ENCODE measurements at regions not wholly inside any gene's neighbourhood (a gene's known extent, or its start where the extent isn't known, plus 50 kb on each side); places are given as distances from the start of the nearest gene placed in this dataset.
"Not testable (repeated sequence)": the region's sequence is repeated elsewhere in the genome, so short reads cannot be mapped to it uniquely, and the experiment has no call there.

- H3K4me1 ChIP-seq (ENCODE audit: low read length); H2AFZ ChIP-seq (ENCODE audit: low read length); H4K20me1 ChIP-seq (ENCODE audit: insufficient read depth, low read depth, low read length); H3K27ac ChIP-seq (ENCODE audit: low read length); H3K79me2 ChIP-seq (ENCODE audit: low read length); H3K4me3 ChIP-seq (ENCODE audit: low read length); H3K27me3 ChIP-seq (ENCODE audit: low read length); H3K9me2 ChIP-seq (replicated peaks; ENCODE audit: insufficient read depth, low read length); H3K9ac ChIP-seq (ENCODE audit: low read length); H3K4me2 ChIP-seq (ENCODE audit: low read depth, low read length, poor library complexity, severe bottlenecking); H3K9me3 ChIP-seq (ENCODE audit: low read length); H3K36me3 ChIP-seq (ENCODE audit: insufficient read depth, low read length): not testable (repeated sequence)
- peak; percentile 72 for DNase-seq
Measured at GRCh38 chr19:31484858-31485410, 135.7 kb upstream of the TSHZ3 start.

- no peak overlapping the region for H2AFZ ChIP-seq (ENCODE audit: low read length)
- no peak for DNase-seq
- H4K20me1 ChIP-seq (ENCODE audit: insufficient read depth, low read depth, low read length): no peaks in the 10 kb centered on the region
- H3K4me3 ChIP-seq (ENCODE audit: low read length): no peak overlapping the region
- H3K27ac ChIP-seq (ENCODE audit: low read length): no peak overlapping the region
- H3K27me3 ChIP-seq (ENCODE audit: low read length): no peaks in the 10 kb centered on the region
- no peaks in the 10 kb centered on the region for H3K4me1 ChIP-seq (ENCODE audit: low read length)
- H3K4me2 ChIP-seq (ENCODE audit: low read depth, low read length, poor library complexity, severe bottlenecking): no peak overlapping the region
- no peaks in the 10 kb centered on the region for H3K9me2 ChIP-seq (replicated peaks; ENCODE audit: insufficient read depth, low read length)
- H3K9ac ChIP-seq (ENCODE audit: low read length): no peak overlapping the region
- no peaks in the 10 kb centered on the region; the same call in 1 of the 2 replicates for H3K36me3 ChIP-seq (ENCODE audit: insufficient read depth, low read length)
- H3K79me2 ChIP-seq (ENCODE audit: low read length): no peaks in the 10 kb centered on the region
- H3K9me3 ChIP-seq (ENCODE audit: low read length): no peaks in the 10 kb centered on the region
Measured at GRCh38 chr19:31485472-31485871, 136.2 kb upstream of the TSHZ3 start.

DNA sequence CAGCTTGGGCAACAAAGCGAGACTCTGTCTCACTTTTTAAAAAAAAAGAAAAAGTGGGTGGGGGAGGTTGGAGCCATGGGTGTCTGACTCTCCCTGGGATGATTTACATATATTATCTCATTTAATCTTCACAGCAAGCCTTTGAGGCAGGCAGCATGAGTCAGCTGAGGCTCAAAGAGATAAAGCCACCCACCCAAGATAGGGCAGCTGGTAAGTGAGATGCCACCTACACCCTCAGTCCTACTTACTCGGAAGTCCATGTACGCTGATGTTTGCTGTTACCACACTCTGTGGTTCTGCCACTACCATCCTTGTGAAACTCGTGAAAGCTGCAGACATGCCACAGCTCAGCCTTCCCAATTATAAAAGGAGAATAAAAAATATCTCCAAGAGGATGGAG is 142.0 kb upstream of the TSHZ3 start:
- Histone ChIP-seq H3K9ac (ENCODE audit: low read length) (no peak overlapping the region), H3K4me1 (ENCODE audit: low read length) (peaks cover 16% of the 10 kb centered on the region), H3K27ac (ENCODE audit: low read length) (no peak overlapping the region), H2AFZ (ENCODE audit: low read length) (no peak overlapping the region), H3K27me3 (ENCODE audit: low read length) (no peaks in the 10 kb centered on the region), H3K79me2 (ENCODE audit: low read length) (no peaks in the 10 kb centered on the region), H3K4me3 (ENCODE audit: low read length) (no peak overlapping the region), H3K9me3 (ENCODE audit: low read length) (no peaks in the 10 kb centered on the region), H4K20me1 (ENCODE audit: insufficient read depth, low read depth, low read length) (no peaks in the 10 kb centered on the region), H3K9me2 (replicated peaks; ENCODE audit: insufficient read depth, low read length) (no peaks in the 10 kb centered on the region), H3K36me3 (ENCODE audit: insufficient read depth, low read length) (no peaks in the 10 kb centered on the region), H3K4me2 (ENCODE audit: low read depth, low read length, poor library complexity, severe bottlenecking) (peak overlapping the region; percentile 6)
- DNase-seq: peak; percentile 72

GRCh38 chr19:31492050-31492449 is 142.8 kb upstream of the TSHZ3 start:
- H3K4me1 ChIP-seq (ENCODE audit: low read length): peaks cover 16% of the 10 kb centered on the region
- H3K36me3 ChIP-seq (ENCODE audit: insufficient read depth, low read length): no peaks in the 10 kb centered on the region
- DNase-seq: no peak
- peak overlapping the region; percentile 6 for H3K4me2 ChIP-seq (ENCODE audit: low read depth, low read length, poor library complexity, severe bottlenecking)
- H4K20me1 ChIP-seq (ENCODE audit: insufficient read depth, low read depth, low read length): no peaks in the 10 kb centered on the region
- H3K4me3 ChIP-seq (ENCODE audit: low read length): no peak overlapping the region
- no peaks in the 10 kb centered on the region for H3K27me3 ChIP-seq (ENCODE audit: low read length)
- H3K9me3 ChIP-seq (ENCODE audit: low read length): no peaks in the 10 kb centered on the region
- no peak overlapping the region for H2AFZ ChIP-seq (ENCODE audit: low read length)
- H3K9ac ChIP-seq (ENCODE audit: low read length): no peak overlapping the region
- no peak overlapping the region for H3K27ac ChIP-seq (ENCODE audit: low read length)
- no peaks in the 10 kb centered on the region for H3K9me2 ChIP-seq (replicated peaks; ENCODE audit: insufficient read depth, low read length)
- H3K79me2 ChIP-seq (ENCODE audit: low read length): no peaks in the 10 kb centered on the region

DNA sequence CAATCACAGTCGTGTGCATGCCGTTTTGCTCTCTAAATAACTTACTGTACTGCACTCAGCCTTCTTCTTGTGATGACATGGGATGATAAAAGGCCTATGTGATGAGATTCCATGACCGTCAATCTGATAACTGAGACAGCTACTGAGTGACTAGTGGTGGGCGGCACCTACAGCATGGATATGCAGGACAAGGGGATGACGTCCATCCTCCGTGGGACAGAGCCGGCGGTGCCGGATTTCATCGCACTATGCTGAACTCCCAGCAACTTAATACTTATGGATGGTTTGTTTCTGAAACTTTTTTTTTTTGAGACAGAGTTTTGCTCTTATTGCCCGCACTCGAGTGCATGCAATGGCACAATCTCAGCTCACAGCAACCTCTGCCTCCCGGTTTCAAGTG is 146.8 kb upstream of the TSHZ3 start:
- H2AFZ ChIP-seq (ENCODE audit: low read length): no peak overlapping the region
- H4K20me1 ChIP-seq (ENCODE audit: insufficient read depth, low read depth, low read length): no peaks in the 10 kb centered on the region
- no peaks in the 10 kb centered on the region for H3K9me2 ChIP-seq (replicated peaks; ENCODE audit: insufficient read depth, low read length)
- H3K4me1 ChIP-seq (ENCODE audit: low read length): peaks cover 14% of the 10 kb centered on the region
- H3K36me3 ChIP-seq (ENCODE audit: insufficient read depth, low read length): no peaks in the 10 kb centered on the region
- no peak for DNase-seq
- H3K79me2 ChIP-seq (ENCODE audit: low read length): no peaks in the 10 kb centered on the region
- H3K4me2 ChIP-seq (ENCODE audit: low read depth, low read length, poor library complexity, severe bottlenecking): no peak overlapping the region
- no peak overlapping the region for H3K4me3 ChIP-seq (ENCODE audit: low read length)
- H3K27ac ChIP-seq (ENCODE audit: low read length): no peak overlapping the region
- H3K9me3 ChIP-seq (ENCODE audit: low read length): no peaks in the 10 kb centered on the region
- H3K27me3 ChIP-seq (ENCODE audit: low read length): no peaks in the 10 kb centered on the region
- H3K9ac ChIP-seq (ENCODE audit: low read length): no peak overlapping the region

DNA sequence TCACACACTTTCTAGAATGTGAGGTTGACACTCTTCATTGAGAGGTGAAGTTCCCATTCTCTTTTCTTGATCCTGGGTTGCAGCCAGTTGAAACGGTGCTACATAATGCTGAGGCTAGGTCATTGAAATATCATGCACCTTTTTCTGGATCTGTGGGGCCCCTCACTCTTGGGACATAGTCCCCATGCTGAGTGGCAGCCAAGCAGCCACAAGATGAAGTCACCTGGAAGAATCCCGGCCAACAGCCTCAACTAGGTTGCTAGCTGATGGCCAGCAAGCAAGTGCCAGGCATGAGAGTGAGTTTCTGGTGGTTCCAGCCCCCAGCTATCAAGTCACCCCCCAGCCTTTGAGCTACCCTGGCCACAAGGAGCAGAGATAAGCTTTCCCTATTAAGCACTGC is 148.5 kb upstream of the TSHZ3 start:
- DNase-seq: no peak
- H3K4me2 ChIP-seq (ENCODE audit: low read depth, low read length, poor library complexity, severe bottlenecking): no peak overlapping the region
- no peaks in the 10 kb centered on the region for H3K9me3 ChIP-seq (ENCODE audit: low read length)
- no peaks in the 10 kb centered on the region for H3K4me1 ChIP-seq (ENCODE audit: low read length)
- no peaks in the 10 kb centered on the region for H4K20me1 ChIP-seq (ENCODE audit: insufficient read depth, low read depth, low read length)
- H3K9me2 ChIP-seq (replicated peaks; ENCODE audit: insufficient read depth, low read length): no peaks in the 10 kb centered on the region
- no peak overlapping the region for H3K27ac ChIP-seq (ENCODE audit: low read length)
- no peaks in the 10 kb centered on the region for H3K79me2 ChIP-seq (ENCODE audit: low read length)
- no peak overlapping the region for H2AFZ ChIP-seq (ENCODE audit: low read length)
- no peaks in the 10 kb centered on the region for H3K27me3 ChIP-seq (ENCODE audit: low read length)
- H3K4me3 ChIP-seq (ENCODE audit: low read length): no peak overlapping the region
- H3K9ac ChIP-seq (ENCODE audit: low read length): no peak overlapping the region
- no peaks in the 10 kb centered on the region for H3K36me3 ChIP-seq (ENCODE audit: insufficient read depth, low read length)

- no peak overlapping the region for H3K4me3 ChIP-seq (ENCODE audit: low read length)
- no peak overlapping the region for H3K9ac ChIP-seq (ENCODE audit: low read length)
- no peak overlapping the region for H3K4me2 ChIP-seq (ENCODE audit: low read depth, low read length, poor library complexity, severe bottlenecking)
- H2AFZ ChIP-seq (ENCODE audit: low read length): no peak overlapping the region
- H4K20me1 ChIP-seq (ENCODE audit: insufficient read depth, low read depth, low read length): no peaks in the 10 kb centered on the region
- no peak for DNase-seq
- no peaks in the 10 kb centered on the region for H3K9me3 ChIP-seq (ENCODE audit: low read length)
- H3K9me2 ChIP-seq (replicated peaks; ENCODE audit: insufficient read depth, low read length): no peaks in the 10 kb centered on the region
- no peak overlapping the region for H3K27ac ChIP-seq (ENCODE audit: low read length)
- no peaks in the 10 kb centered on the region for H3K4me1 ChIP-seq (ENCODE audit: low read length)
- no peaks in the 10 kb centered on the region for H3K36me3 ChIP-seq (ENCODE audit: insufficient read depth, low read length)
- H3K27me3 ChIP-seq (ENCODE audit: low read length): no peaks in the 10 kb centered on the region
- H3K79me2 ChIP-seq (ENCODE audit: low read length): no peaks in the 10 kb centered on the region
Measured at GRCh38 chr19:31498781-31499180, 149.5 kb upstream of the TSHZ3 start.

- Histone ChIP-seq H4K20me1 (ENCODE audit: insufficient read depth, low read depth, low read length) (no peaks in the 10 kb centered on the region), H3K9me2 (replicated peaks; ENCODE audit: insufficient read depth, low read length) (no peaks in the 10 kb centered on the region), H2AFZ (ENCODE audit: low read length) (no peak overlapping the region), H3K4me2 (ENCODE audit: low read depth, low read length, poor library complexity, severe bottlenecking) (no peak overlapping the region), H3K27me3 (ENCODE audit: low read length) (no peaks in the 10 kb centered on the region), H3K4me3 (ENCODE audit: low read length) (no peak overlapping the region), H3K27ac (ENCODE audit: low read length) (no peak overlapping the region), H3K36me3 (ENCODE audit: insufficient read depth, low read length) (no peaks in the 10 kb centered on the region), H3K9me3 (ENCODE audit: low read length) (no peaks in the 10 kb centered on the region), H3K9ac (ENCODE audit: low read length) (no peak overlapping the region), H3K79me2 (ENCODE audit: low read length) (no peaks in the 10 kb centered on the region), H3K4me1 (ENCODE audit: low read length) (no peaks in the 10 kb centered on the region)
- DNase-seq: no peak
Measured at GRCh38 chr19:31499281-31500196, 150.3 kb upstream of the TSHZ3 start.
